NK-92 (cell line): ENCODE measurements at regions not wholly inside any gene's neighbourhood (a gene's known extent, or its start where the extent isn't known, plus 50 kb on each side); places are given as distances from the start of the nearest gene placed in this dataset.

Experiments
- DNase-seq: peaks from one replicate; lab custom pipeline; 2025; ENCODE audit not compliant: unreplicated experiment; lab: John Stamatoyannopoulos, UW

GRCh38 chr10:78624791-78625190, 444.0 kb upstream of the ZMIZ1 start:
- DNase-seq: no peak

GRCh38 chr10:78626471-78626870, 442.3 kb upstream of the ZMIZ1 start:
- DNase-seq: no peak

GRCh38 chr10:78627254-78627795, 441.4 kb upstream of the ZMIZ1 start:
- DNase-seq: no peak

GRCh38 chr10:78628976-78629375, 439.8 kb upstream of the ZMIZ1 start:
- no peak for DNase-seq

GRCh38 chr10:78629773-78630172, 439.0 kb upstream of the ZMIZ1 start:
- DNase-seq: no peak

GRCh38 chr10:78630944-78631838, 437.6 kb upstream of the ZMIZ1 start:
- no peak for DNase-seq

- no peak for DNase-seq
These were observed 434.4 kb upstream of the ZMIZ1 start for GRCh38 chr10:78634389-78634815.

- no peak for DNase-seq
These were observed 433.9 kb upstream of the ZMIZ1 start for GRCh38 chr10:78634835-78635234.

GRCh38 chr10:78639629-78640028, 429.1 kb upstream of the ZMIZ1 start:
- no peak for DNase-seq

GRCh38 chr10:78640796-78641636, 427.8 kb upstream of the ZMIZ1 start:
- DNase-seq: no peak

GRCh38 chr10:78641693-78642092, 427.1 kb upstream of the ZMIZ1 start:
- no peak for DNase-seq

GRCh38 chr10:78642269-78642816, 426.4 kb upstream of the ZMIZ1 start:
- DNase-seq: no peak

- DNase-seq: no peak
These were observed 425.3 kb upstream of the ZMIZ1 start for GRCh38 chr10:78643513-78643912.

GRCh38 chr10:78644550-78644949, 424.2 kb upstream of the ZMIZ1 start:
- DNase-seq: no peak

GRCh38 chr10:78645169-78645686, 423.5 kb upstream of the ZMIZ1 start:
- no peak for DNase-seq

- DNase-seq: no peak
These were observed 422.8 kb upstream of the ZMIZ1 start for GRCh38 chr10:78645975-78646374.

GRCh38 chr10:78648256-78648860, 420.4 kb upstream of the ZMIZ1 start:
- no peak for DNase-seq

- no peak for DNase-seq
These were observed 419.3 kb upstream of the ZMIZ1 start for GRCh38 chr10:78649429-78649828.

GRCh38 chr10:78650122-78650521, 418.6 kb upstream of the ZMIZ1 start:
- no peak for DNase-seq

- no peak for DNase-seq
These were observed 417.5 kb upstream of the ZMIZ1 start for GRCh38 chr10:78651287-78651686.

GRCh38 chr10:78653555-78653954, 415.2 kb upstream of the ZMIZ1 start:
- DNase-seq: no peak
